ENCODE measurements at regions not wholly inside any gene's neighbourhood (a gene's known extent, or its start where the extent isn't known, plus 50 kb on each side); places are given as distances from the start of the nearest gene placed in this dataset.

GRCh38 chrX:140337263-140337662 is 167.6 kb downstream of the SOX3 start:
- CTCF ChIA-PET, result no interaction called here
- Histone ChIP-seq H3K36me3 (ENCODE audit: insufficient read depth, low read length) (no peaks in the 10 kb centered on the region), H3K4me1 (ENCODE audit: insufficient read depth, low read length) (no peaks in the 10 kb centered on the region), H3K27ac (ENCODE audit: low read depth in 1 of 2, low read length in 2 of 2) (no peak overlapping the region), H3K9me3 (ENCODE audit: control insufficient read depth in 1 of 2, insufficient read depth in 1 of 2, low read length in 2 of 2) (no peaks in the 10 kb centered on the region), H3K4me3 (ENCODE audit: low read length) (no peak overlapping the region), H3K27me3 (ENCODE audit: control insufficient read depth in 1 of 2, insufficient read depth in 2 of 2, low read length in 2 of 2) (no peaks in the 10 kb centered on the region)
- Mint-ChIP-seq H3K4me1 (ENCODE audit: low read depth) (no peaks in the 10 kb centered on the region), H3K4me3 (no peak overlapping the region), H3K36me3 (ENCODE audit: low read depth) (no peaks in the 10 kb centered on the region), H3K27ac (no peak overlapping the region), H3K27me3 (no peaks in the 10 kb centered on the region), H3K9me3 (peaks cover 2% of the 10 kb centered on the region)
- POLR2A ChIA-PET, result no interaction called here
- ATAC-seq (ENCODE audit: poor library complexity), result no peak
- TF ChIP-seq CTCF (IDR thresholded peaks at IDR 0.05), result no peak
- intact Hi-C loops (cut with DNase I, micrococcal nuclease), result no loop called here
- no peak for DNase-seq

GRCh38 chrX:140318296-140318695 is 186.6 kb downstream of the SOX3 start:
- no peaks in the 10 kb centered on the region for H3K36me3 Mint-ChIP-seq (ENCODE audit: low read depth)
- no peaks in the 10 kb centered on the region for H3K4me1 Mint-ChIP-seq (ENCODE audit: low read depth)
- no peaks in the 10 kb centered on the region for H3K27me3 Mint-ChIP-seq
- POLR2A ChIA-PET, result no interaction called here
- Histone ChIP-seq H3K27ac (ENCODE audit: low read depth in 1 of 2, low read length in 2 of 2) (no peak overlapping the region), H3K4me3 (ENCODE audit: low read length) (no peak overlapping the region), H3K36me3 (ENCODE audit: insufficient read depth, low read length) (no peaks in the 10 kb centered on the region), H3K27me3 (ENCODE audit: control insufficient read depth in 1 of 2, insufficient read depth in 2 of 2, low read length in 2 of 2) (no peaks in the 10 kb centered on the region), H3K9me3 (ENCODE audit: control insufficient read depth in 1 of 2, insufficient read depth in 1 of 2, low read length in 2 of 2) (no peaks in the 10 kb centered on the region), H3K4me1 (ENCODE audit: insufficient read depth, low read length) (no peaks in the 10 kb centered on the region)
- DNase-seq (no peak), ATAC-seq (ENCODE audit: poor library complexity) (no peak)
- CTCF ChIA-PET, result interaction anchor here (0.6 kb wide), 1 partner anchor 34 kb away, joined by 3 read pairs; no protein-coding TSS in a partner anchor
- no peak overlapping the region for H3K27ac Mint-ChIP-seq
- no peak for TF ChIP-seq CTCF (IDR thresholded peaks at IDR 0.05)
- no peak overlapping the region for H3K4me3 Mint-ChIP-seq
- intact Hi-C loops (cut with DNase I, micrococcal nuclease), result no loop called here
- H3K9me3 Mint-ChIP-seq, result peaks cover 11% of the 10 kb centered on the region

GRCh38 chrX:140317462-140317861 is 187.4 kb downstream of the SOX3 start:
- H3K27ac Mint-ChIP-seq, result no peak overlapping the region
- no peaks in the 10 kb centered on the region for H3K27me3 Mint-ChIP-seq
- no peak for TF ChIP-seq CTCF (IDR thresholded peaks at IDR 0.05)
- intact Hi-C loops (cut with DNase I, micrococcal nuclease), result no loop called here
- Histone ChIP-seq H3K4me3 (ENCODE audit: low read length) (no peak overlapping the region), H3K4me1 (ENCODE audit: insufficient read depth, low read length) (no peaks in the 10 kb centered on the region), H3K27ac (ENCODE audit: low read depth in 1 of 2, low read length in 2 of 2) (no peak overlapping the region), H3K27me3 (ENCODE audit: control insufficient read depth in 1 of 2, insufficient read depth in 2 of 2, low read length in 2 of 2) (no peaks in the 10 kb centered on the region), H3K36me3 (ENCODE audit: insufficient read depth, low read length) (no peaks in the 10 kb centered on the region), H3K9me3 (ENCODE audit: control insufficient read depth in 1 of 2, insufficient read depth in 1 of 2, low read length in 2 of 2) (no peaks in the 10 kb centered on the region)
- ChIA-PET POLR2A (no interaction called here), CTCF (no interaction called here)
- H3K4me1 Mint-ChIP-seq (ENCODE audit: low read depth), result no peaks in the 10 kb centered on the region
- H3K4me3 Mint-ChIP-seq, result no peak overlapping the region
- no peak for ATAC-seq (ENCODE audit: poor library complexity)
- no peaks in the 10 kb centered on the region for H3K36me3 Mint-ChIP-seq (ENCODE audit: low read depth)
- peaks cover 11% of the 10 kb centered on the region for H3K9me3 Mint-ChIP-seq
- DNase-seq, result no peak
